ENCODE measurements at regions not wholly inside any gene's neighbourhood (a gene's known extent, or its start where the extent isn't known, plus 50 kb on each side); places are given as distances from the start of the nearest gene placed in this dataset.
"Not testable (repeated sequence)": the region's sequence is repeated elsewhere in the genome, so short reads cannot be mapped to it uniquely, and the experiment has no call there.

GRCh38 chr6:68159433-68159832 lies 475.6 kb upstream of the ADGRB3 start:
- no peak for DNase-seq

GRCh38 chr6:68158256-68158655 lies 476.8 kb upstream of the ADGRB3 start:
- no peak for DNase-seq

- DNase-seq, result no peak
These were observed 490.4 kb upstream of the ADGRB3 start for GRCh38 chr6:68144667-68145066.

- DNase-seq, result no peak
These were observed 493.9 kb upstream of the ADGRB3 start for GRCh38 chr6:68141190-68141589.

- no peak for DNase-seq
These were observed 496.0 kb upstream of the ADGRB3 start for GRCh38 chr6:68139130-68139529.

GRCh38 chr6:68134796-68135195 lies 500.3 kb upstream of the ADGRB3 start:
- no peak for DNase-seq

GRCh38 chr6:68128211-68128610 lies 506.9 kb upstream of the ADGRB3 start:
- no peak for DNase-seq

GRCh38 chr6:68127074-68127473 lies 508.0 kb upstream of the ADGRB3 start:
- no peak for DNase-seq

GRCh38 chr6:68126089-68126749 lies 508.9 kb upstream of the ADGRB3 start:
- no peak for DNase-seq

GRCh38 chr6:68122975-68123374 lies 512.1 kb upstream of the ADGRB3 start:
- DNase-seq, result not testable (repeated sequence)

- no peak for DNase-seq
These were observed 513.0 kb upstream of the ADGRB3 start for GRCh38 chr6:68122032-68122431.

GRCh38 chr6:68120954-68121353 lies 514.1 kb upstream of the ADGRB3 start:
- DNase-seq, result not testable (repeated sequence)

- DNase-seq, result no peak
These were observed 520.5 kb upstream of the ADGRB3 start for GRCh38 chr6:68114463-68115047.

- DNase-seq, result no peak
These were observed 526.7 kb upstream of the ADGRB3 start for GRCh38 chr6:68108233-68108835.

- DNase-seq, result no peak
These were observed 541.0 kb upstream of the ADGRB3 start for GRCh38 chr6:68094070-68094469.

- DNase-seq, result no peak
These were observed 547.5 kb upstream of the ADGRB3 start for GRCh38 chr6:68087399-68088133.

GRCh38 chr6:68086199-68086598 lies 548.9 kb upstream of the ADGRB3 start:
- DNase-seq, result no peak

GRCh38 chr6:68085599-68085998 lies 549.5 kb upstream of the ADGRB3 start:
- DNase-seq, result not testable (repeated sequence)

GRCh38 chr6:68082086-68082485 lies 553.0 kb upstream of the ADGRB3 start:
- no peak for DNase-seq

GRCh38 chr6:68080074-68080473 lies 555.0 kb upstream of the ADGRB3 start:
- DNase-seq, result no peak

- no peak for DNase-seq
These were observed 557.4 kb upstream of the ADGRB3 start for GRCh38 chr6:68077661-68078060.

- DNase-seq, result no peak
These were observed 563.3 kb upstream of the ADGRB3 start for GRCh38 chr6:68071740-68072139.

All from anterior cingulate cortex (tissue), 58 donors.